GM12892 (cell line): ENCODE measurements at regions not wholly inside any gene's neighbourhood (a gene's known extent, or its start where the extent isn't known, plus 50 kb on each side); places are given as distances from the start of the nearest gene placed in this dataset.

Experiments
- POLR2A ChIP-seq: IDR thresholded peaks from 2 replicates; pipeline ENCODE4 v1.6.1; 2011; ENCODE audit warnings: low read depth, low read length, control low read depth
- POLR2AphosphoS5 ChIP-seq: IDR thresholded peaks from 2 replicates; pipeline ENCODE4 v1.6.1; 2011; ENCODE audit warnings: low read depth, low read length, control low read depth
- TAF1 ChIP-seq: IDR thresholded peaks from 2 replicates; pipeline ENCODE4 v1.6.1; 2011; ENCODE audit warnings: low read depth, mild to moderate bottlenecking, control low read depth, low read length, borderline replicate concordance

- no peak for TF ChIP-seq POLR2A
- TF ChIP-seq POLR2AphosphoS5 = no peak
- no peak for TF ChIP-seq TAF1
These were observed 258.4 kb downstream of the UACA start for GRCh38 chr15:70504988-70505387.
